K562 (cell line): ENCODE measurements at regions not wholly inside any gene's neighbourhood (a gene's known extent, or its start where the extent isn't known, plus 50 kb on each side); places are given as distances from the start of the nearest gene placed in this dataset.

Experiments used
- ATAC-seq: fragments of 200-7000 bp; cut with Tn5 transposase; 3 replicates; pipeline ENCODE4 v1.9.1; 2020; ENCODE audit warnings: moderate library complexity
- BruUV-seq: library from RNA; stranded (reverse); fragments of 400-500 nt; replicated peaks from 2 replicates; lab custom pipeline; 2021; lab: Mats Ljungman, UMichigan
- CTCF ChIA-PET: fragments of 300-600 bp; formaldehyde crosslinking; extraction: SDS; loops from one replicate; lab custom pipeline; 2021; ENCODE audit warnings: low intra/inter-chr PET ratio; lab: Yijun Ruan, JAX
- POLR2A ChIA-PET: fragments of 300-600, 350-650 bp; sonication (Branson Sonifier 250); formaldehyde crosslinking; extraction: SDS; loops from one replicate; lab custom pipeline; 2021; ENCODE audit warnings: antibody characterized with exemption, inconsistent platforms; lab: Yijun Ruan, JAX
- DNase-seq, 4 experiments: peaks; one replicate each; pipeline versions ENCODE4 v3.0.0 to v3.0.0-alpha.2; 2011 to 2018; ENCODE audit warnings: low spot score in 3 of 4, mixed read lengths in 3 of 4; ENCODE audit errors: extremely low read depth in 1 of 4
- FAIRE-seq: peaks from 2 replicates; lab custom pipeline; 2011; peaks lifted over from hg19 to GRCh38; lab: Jason Lieb, UNC
- H2AFZ ChIP-seq: 2 replicates; pipeline ENCODE4 v1.6.0; 2011; ENCODE audit warnings: low read depth, low read length, control low read depth, inconsistent platforms
- H3K27ac ChIP-seq: fragments of 200-600 bp; 3 replicates; pipeline ENCODE4 v1.8.0; 2011; ENCODE audit warnings: low read depth, mild to moderate bottlenecking, control low read depth, inconsistent platforms, low read length, moderate library complexity, mixed read lengths; ENCODE audit errors: extremely low read depth
- H3K27me3 ChIP-seq, 2 experiments: fragments of 300-600 bp in 1 of 2; 2 replicates in 1 of 2; 3 replicates in 1 of 2; pipeline versions ENCODE4 v1.6.0 to v1.8.0; 2011; ENCODE audit warnings: inconsistent platforms in 2 of 2, low read length in 2 of 2, mild to moderate bottlenecking in 1 of 2, mixed read lengths in 1 of 2, moderate library complexity in 1 of 2; ENCODE audit not compliant: control insufficient read depth in 2 of 2, insufficient read depth in 2 of 2
- H3K36me3 ChIP-seq: fragments of 300-600 bp; 3 replicates; pipeline ENCODE4 v1.8.0; 2011; ENCODE audit warnings: mild to moderate bottlenecking, low read length, inconsistent platforms; ENCODE audit not compliant: control insufficient read depth, insufficient read depth
- H3K4me1 ChIP-seq, 2 experiments: fragments of 200-600 bp in 1 of 2; replicated peaks in 1 of 2; 2 replicates in 1 of 2; 3 replicates in 1 of 2; pipeline versions ENCODE4 v1.5.1 to v1.8.0; 2011; ENCODE audit warnings: inconsistent platforms in 2 of 2, low read length in 2 of 2, mild to moderate bottlenecking in 1 of 2, mixed read lengths in 1 of 2, moderate library complexity in 1 of 2; ENCODE audit not compliant: control insufficient read depth in 2 of 2, insufficient read depth in 2 of 2
- H3K4me2 ChIP-seq: 2 replicates; pipeline ENCODE4 v1.6.1; 2011; ENCODE audit warnings: low read length, control low read depth, inconsistent platforms, mixed read lengths; ENCODE audit not compliant: insufficient read depth
- H3K4me3 ChIP-seq: fragments of 200-600 bp; sonication (generic), shearing (Covaris generic); 2 replicates; pipeline ENCODE4 v1.5.1; 2016; ENCODE audit warnings: control low read depth, inconsistent platforms
- H3K79me2 ChIP-seq: fragments of 200-600 bp; 3 replicates; pipeline ENCODE4 v1.8.0; 2011; ENCODE audit warnings: low read length, inconsistent platforms; ENCODE audit not compliant: control insufficient read depth, insufficient read depth
- H3K9ac ChIP-seq, 2 experiments: 2 replicates each; pipeline versions ENCODE4 v1.6.0 to v1.6.1; 2011; ENCODE audit warnings: low read depth in 2 of 2, low read length in 2 of 2, control low read depth in 1 of 2, inconsistent platforms in 1 of 2, mild to moderate bottlenecking in 1 of 2, mixed read lengths in 1 of 2; ENCODE audit not compliant: insufficient read depth in 1 of 2
- H3K9me1 ChIP-seq: one replicate; pipeline ENCODE4 v1.6.0; 2011; ENCODE audit warnings: inconsistent platforms, mild to moderate bottlenecking, low read length, moderate library complexity; ENCODE audit not compliant: control insufficient read depth, insufficient read depth
- H3K9me3 ChIP-seq: replicated peaks from 2 replicates; pipeline ENCODE4 v1.5.1; 2011; ENCODE audit warnings: low read depth, low read length, inconsistent platforms; ENCODE audit not compliant: control insufficient read depth, insufficient read depth
- H4K20me1 ChIP-seq: replicated peaks from 2 replicates; pipeline ENCODE4 v1.6.1; 2011; ENCODE audit warnings: low read length, inconsistent platforms, mixed read lengths; ENCODE audit not compliant: control insufficient read depth, insufficient read depth
- ADNP ChIP-seq: fragments of 200-800 bp; sonication (Bioruptor generic); IDR thresholded peaks from 2 replicates; pipeline ENCODE4 v1.6.1; 2016; ENCODE audit warnings: missing genetic modification characterization, missing compliant biosample characterization
- AFF4 ChIP-seq: sonication (generic); formaldehyde crosslinking; IDR thresholded peaks from 2 replicates; pipeline ENCODE4 v1.8.0; 2023; ENCODE audit warnings: mild to moderate bottlenecking, missing genetic modification reagents
- ARID3B ChIP-seq: fragments of 250-450 bp; sonication (Bioruptor Pico); IDR thresholded peaks from 2 replicates; pipeline ENCODE4 v1.4.0; 2020; ENCODE audit warnings: borderline replicate concordance
- CBX5 ChIP-seq: IDR thresholded peaks from 2 replicates; pipeline ENCODE4 v1.6.1; 2014; ENCODE audit warnings: low read depth, borderline replicate concordance
- DPF2 ChIP-seq: fragments of 450-650 bp; IDR thresholded peaks from 2 replicates; pipeline ENCODE4 v1.6.1; 2016
- ELF1 ChIP-seq: fragments of 200-800 bp; sonication (Bioruptor generic); IDR thresholded peaks from 2 replicates; pipeline ENCODE4 v1.6.1; 2016; ENCODE audit warnings: missing genetic modification characterization, missing compliant biosample characterization
- ERF ChIP-seq: fragments of 450-650 bp; formaldehyde crosslinking; IDR thresholded peaks from 2 replicates; pipeline ENCODE4 v1.4.0; 2020; ENCODE audit warnings: mild to moderate bottlenecking, mixed read lengths
- FOXK2 ChIP-seq, 2 experiments: fragments of 450-650 bp; IDR thresholded peaks in 1 of 2; conservative IDR thresholded peaks in 1 of 2; 2 replicates each; pipeline ENCODE4 v1.6.1; 2016; ENCODE audit warnings: low read depth in 2 of 2, mild to moderate bottlenecking in 1 of 2
- KDM5B ChIP-seq: fragments of 200-600 bp; sonication (generic); IDR thresholded peaks from 2 replicates; pipeline ENCODE4 v1.6.1; 2012; ENCODE audit warnings: low read depth, mild to moderate bottlenecking, moderate library complexity, low read length, control low read depth, inconsistent platforms; ENCODE audit not compliant: insufficient replicate concordance
- KLF10 ChIP-seq: fragments of 250-450 bp; sonication (Bioruptor Pico); IDR thresholded peaks from 2 replicates; pipeline ENCODE4 v1.6.1; 2021; ENCODE audit warnings: matching md5 sums
- MBD2 ChIP-seq: sonication (generic); IDR thresholded peaks from 2 replicates; pipeline ENCODE4 v1.6.1; 2016; ENCODE audit warnings: low read depth, borderline replicate concordance
- NCOA2 ChIP-seq, 2 experiments: fragments of 450-650 bp; IDR thresholded peaks; 2 replicates each; pipeline ENCODE4 v1.6.1; 2018; ENCODE audit warnings: mild to moderate bottlenecking in 2 of 2, moderate library complexity in 1 of 2; ENCODE audit not compliant: partially characterized antibody in 2 of 2
- PHF20 ChIP-seq: fragments of 450-650 bp; IDR thresholded peaks from 2 replicates; pipeline ENCODE4 v1.6.1; 2018; ENCODE audit not compliant: partially characterized antibody
- PHF8 ChIP-seq: fragments of 200-600 bp; sonication (generic); IDR thresholded peaks from 2 replicates; pipeline ENCODE4 v1.6.1; 2012; ENCODE audit warnings: mixed run types, mild to moderate bottlenecking, inconsistent platforms, low read length, moderate library complexity, borderline replicate concordance
- RFX5 ChIP-seq: IDR thresholded peaks from 2 replicates; pipeline ENCODE4 v1.6.1; 2011; ENCODE audit warnings: low read depth, mild to moderate bottlenecking, improper control_type of control experiment, low read length
- RFX7 ChIP-seq: fragments of 250-450 bp; sonication (Bioruptor Pico); IDR thresholded peaks from 2 replicates; pipeline ENCODE4 v1.5.1; 2021; ENCODE audit warnings: mild to moderate bottlenecking
- WGBS: fragments of 100-300 bp; shearing (Covaris generic); methylation state at CpG from one replicate; pipeline ENCODE4 v1.1.6; 2016; ENCODE audit warnings: low coverage, mixed read lengths; ENCODE audit not compliant: insufficient coverage; ENCODE audit errors: missing lambda C conversion rate; 5-methylcytosine and 5-hydroxymethylcytosine counted together
- in situ Hi-C: fragments of 300-500 bp; cut with MboI; formaldehyde crosslinking; loops from 4 replicates; pipeline ENCODE4 v1.15.0; 2018; ENCODE audit warnings: inconsistent platforms, mixed read lengths
- intact Hi-C: fragments of 100-400 bp; cut with micrococcal nuclease; formaldehyde crosslinking; loops from 2 replicates; pipeline ENCODE4 v1.14.2; 2022

GRCh38 chr11:80194016-80194415, 753.2 kb upstream of the TENM4 start:
- H3K27me3 ChIP-seq, result no peaks in the 10 kb centered on the region
- no peak overlapping the region for H3K9ac ChIP-seq
- no peak overlapping the region for H3K27ac ChIP-seq
- in situ Hi-C loops (no loop called here), intact Hi-C loops (no loop called here)
- H3K9me1 ChIP-seq, result no peaks in the 10 kb centered on the region
- FAIRE-seq (no peak), ATAC-seq (no peak), DNase-seq (no peak)
- no TSS peak for BruUV-seq
- no peaks in the 10 kb centered on the region for H3K9me3 ChIP-seq
- no peaks in the 10 kb centered on the region for H4K20me1 ChIP-seq
- WGBS, result 0% methylated on average over 1 of the region's 1 CpG
- ChIA-PET POLR2A (no interaction called here), CTCF (no interaction called here)
- H3K36me3 ChIP-seq, result no peaks in the 10 kb centered on the region
- no peak overlapping the region for H3K4me2 ChIP-seq
- no peaks in the 10 kb centered on the region for H3K79me2 ChIP-seq
- H2AFZ ChIP-seq, result no peak overlapping the region
- H3K4me1 ChIP-seq, result no peaks in the 10 kb centered on the region
- no peak overlapping the region for H3K4me3 ChIP-seq
- no peak for TF ChIP-seq ADNP (tag)
- TF ChIP-seq DPF2, result no peak
- TF ChIP-seq KDM5B, result no peak
- TF ChIP-seq NCOA2 (IDR thresholded peaks at IDR 0.05; ENCODE audit: partially characterized antibody in 2 of 2), result no peak
- TF ChIP-seq MBD2, result no peak
- no peak for TF ChIP-seq PHF20
- no peak for TF ChIP-seq RFX5
- no peak for TF ChIP-seq ERF
- no peak for TF ChIP-seq PHF8
- no peak for TF ChIP-seq KLF10 (CRISPR knock-in tag)
- no peak for TF ChIP-seq CBX5
- TF ChIP-seq AFF4 (CRISPR knock-in tag), result no peak
- TF ChIP-seq FOXK2 (conservative IDR thresholded peaks at IDR 0.05 in 1 of 2, IDR thresholded peaks at IDR 0.05 in 1 of 2; ENCODE audit: low read depth in 2 of 2), result no peak
- TF ChIP-seq ARID3B (CRISPR knock-in tag), result no peak
- TF ChIP-seq RFX7 (CRISPR knock-in tag), result no peak
- TF ChIP-seq ELF1 (tag), result no peak
